HepG2 (cell line): ENCODE measurements at regions not wholly inside any gene's neighbourhood (a gene's known extent, or its start where the extent isn't known, plus 50 kb on each side); places are given as distances from the start of the nearest gene placed in this dataset.

Experiments
- BORCS8-MEF2B ChIP-seq: sonication (generic); formaldehyde crosslinking; IDR thresholded peaks from 2 replicates; pipeline ENCODE4 v1.8.0; 2022; ENCODE audit warnings: mild to moderate bottlenecking, missing genetic modification reagents
- CTCF ChIP-seq: sonication (generic); formaldehyde crosslinking; IDR thresholded peaks from 2 replicates; pipeline ENCODE4 v1.5.0; 2020; ENCODE audit warnings: mild to moderate bottlenecking, missing genetic modification reagents, moderate library complexity
- FOSL2 ChIP-seq: sonication (generic); formaldehyde crosslinking; IDR thresholded peaks from 2 replicates; pipeline ENCODE4 v1.4.0; 2020; ENCODE audit warnings: missing genetic modification reagents
- HNF4G ChIP-seq, 2 experiments: sonication (generic) in 1 of 2; formaldehyde crosslinking in 1 of 2; IDR thresholded peaks; 2 replicates each; pipeline versions ENCODE4 v1.4.0 to v1.6.1; 2011 to 2020; ENCODE audit warnings: borderline replicate concordance in 2 of 2, low read depth in 2 of 2, mild to moderate bottlenecking in 2 of 2, low read length in 1 of 2, missing genetic modification reagents in 1 of 2, moderate library complexity in 1 of 2
- JARID2 ChIP-seq: sonication (generic); formaldehyde crosslinking; IDR thresholded peaks from 2 replicates; pipeline ENCODE4 v1.8.1; 2023; ENCODE audit warnings: missing genetic modification reagents, inconsistent platforms; ENCODE audit not compliant: insufficient replicate concordance
- ONECUT2 ChIP-seq: sonication (generic); formaldehyde crosslinking; IDR thresholded peaks from 2 replicates; pipeline ENCODE4 v1.4.0; 2020; ENCODE audit warnings: missing genetic modification reagents
- POLR2A ChIP-seq, 2 experiments: IDR thresholded peaks; 2 replicates each; pipeline ENCODE4 v1.6.1; 2011; ENCODE audit warnings: low read depth in 2 of 2, low read length in 2 of 2, mild to moderate bottlenecking in 1 of 2, moderate library complexity in 1 of 2; ENCODE audit not compliant: insufficient read depth in 1 of 2
- SMAD1 ChIP-seq: sonication (generic); formaldehyde crosslinking; IDR thresholded peaks from 2 replicates; pipeline ENCODE4 v1.4.0; 2020; ENCODE audit warnings: missing genetic modification reagents, low read depth, mild to moderate bottlenecking, borderline replicate concordance
- SP1 ChIP-seq, 2 experiments: fragments of 450-650 bp in 1 of 2; sonication (generic) in 1 of 2; formaldehyde crosslinking in 1 of 2; IDR thresholded peaks; 2 replicates each; pipeline versions ENCODE4 v1.4.0 to v1.6.1; 2016 to 2020; ENCODE audit warnings: missing genetic modification reagents in 1 of 2
- TAF1 ChIP-seq: sonication (generic); formaldehyde crosslinking; IDR thresholded peaks from 2 replicates; pipeline ENCODE4 v1.4.0; 2020; ENCODE audit warnings: missing genetic modification reagents
- ZNF225 ChIP-seq: sonication (generic); formaldehyde crosslinking; IDR thresholded peaks from 2 replicates; pipeline ENCODE4 v1.4.0; 2020; ENCODE audit warnings: mild to moderate bottlenecking, missing genetic modification reagents
- ZNF776 ChIP-seq: sonication (generic); formaldehyde crosslinking; IDR thresholded peaks from 2 replicates; pipeline ENCODE4 v1.4.0; 2020; ENCODE audit warnings: mild to moderate bottlenecking, missing genetic modification reagents
- ZNF777 ChIP-seq: sonication (generic); formaldehyde crosslinking; IDR thresholded peaks from 2 replicates; pipeline ENCODE4 v1.4.0; 2020; ENCODE audit warnings: missing genetic modification reagents
- TF ChIP-seq, protein P1 (sequence below): IDR thresholded peaks from 2 replicates; pipeline ENCODE4 v1.6.1; 2016

GRCh38 chr19:46935066-46935663, 74.4 kb downstream of the ARHGAP35 start:
- TF ChIP-seq POLR2A (IDR thresholded peaks at IDR 0.05; ENCODE audit: insufficient read depth in 1 of 2, low read depth in 2 of 2, low read length in 2 of 2) (no peak), ZNF776 (CRISPR knock-in tag) (no peak), CTCF (CRISPR knock-in tag) (no peak), SMAD1 (CRISPR knock-in tag) (no peak), SP1 (IDR thresholded peaks at IDR 0.05) (no peak), SP1 (CRISPR knock-in tag; IDR thresholded peaks at IDR 0.05) (no peak), TAF1 (no peak), BORCS8-MEF2B (CRISPR knock-in tag) (no peak), FOSL2 (CRISPR knock-in tag) (no peak), ONECUT2 (CRISPR knock-in tag) (no peak), ZNF225 (CRISPR knock-in tag) (no peak), ZNF777 (no peak), HNF4G (IDR thresholded peaks at IDR 0.05; ENCODE audit: borderline replicate concordance, low read depth, low read length) (no peak), HNF4G (CRISPR knock-in tag; IDR thresholded peaks at IDR 0.05; ENCODE audit: borderline replicate concordance, low read depth) (no peak), JARID2 (CRISPR knock-in tag) (no peak)
- TF ChIP-seq, protein P1, sequence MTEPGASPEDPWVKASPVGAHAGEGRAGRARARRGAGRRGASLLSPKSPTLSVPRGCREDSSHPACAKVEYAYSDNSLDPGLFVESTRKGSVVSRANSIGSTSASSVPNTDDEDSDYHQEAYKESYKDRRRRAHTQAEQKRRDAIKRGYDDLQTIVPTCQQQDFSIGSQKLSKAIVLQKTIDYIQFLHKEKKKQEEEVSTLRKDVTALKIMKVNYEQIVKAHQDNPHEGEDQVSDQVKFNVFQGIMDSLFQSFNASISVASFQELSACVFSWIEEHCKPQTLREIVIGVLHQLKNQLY = no peak
